Endothelial cell of umbilical vein (primary cell): ENCODE measurements at regions not wholly inside any gene's neighbourhood (a gene's known extent, or its start where the extent isn't known, plus 50 kb on each side); places are given as distances from the start of the nearest gene placed in this dataset.

Source experiments
- BruUV-seq: library from RNA; stranded (reverse); fragments of 400-500 nt; replicated peaks from 2 replicates; lab custom pipeline; 2021; lab: Mats Ljungman, UMichigan
- CTCF ChIA-PET: fragments of 300-600, 350-600 bp; sonication (Branson Sonifier 250); formaldehyde crosslinking; loops from one replicate; lab custom pipeline; 2021; ENCODE audit warnings: antibody characterized with exemption, inconsistent platforms; lab: Charles Lee
- POLR2A ChIA-PET: fragments of 300-600, 350-600 bp; sonication (Branson Sonifier 250); formaldehyde crosslinking; loops from one replicate; lab custom pipeline; 2021; ENCODE audit warnings: antibody characterized with exemption, inconsistent platforms; lab: Charles Lee
- DNase-seq: peaks from one replicate; pipeline ENCODE4 v3.0.0-alpha.2; 2011; ENCODE audit warnings: low read depth, low spot score
- FAIRE-seq: peaks from 2 replicates; lab custom pipeline; 2011; peaks lifted over from hg19 to GRCh38; lab: Jason Lieb, UNC
- H2AFZ ChIP-seq: 2 replicates; pipeline ENCODE4 v1.6.0; 2012; ENCODE audit warnings: low read depth, low read length, control low read depth, inconsistent platforms
- H3K27ac ChIP-seq: 2 replicates; pipeline ENCODE4 v1.5.1; 2011; ENCODE audit warnings: low read depth, mild to moderate bottlenecking, control low read depth, low read length, moderate library complexity; ENCODE audit not compliant: insufficient read depth
- H3K27me3 ChIP-seq, 2 experiments: 2 replicates each; pipeline versions ENCODE4 v1.6.0 to v1.6.1; 2011; ENCODE audit warnings: low read length in 2 of 2, mixed read lengths in 1 of 2; ENCODE audit not compliant: control insufficient read depth in 2 of 2, insufficient read depth in 2 of 2
- H3K36me3 ChIP-seq, 2 experiments: 2 replicates in 1 of 2; 3 replicates in 1 of 2; pipeline ENCODE4 v1.5.1; 2011; ENCODE audit warnings: low read length in 2 of 2, mild to moderate bottlenecking in 1 of 2, moderate library complexity in 1 of 2; ENCODE audit not compliant: control insufficient read depth in 2 of 2, insufficient read depth in 2 of 2; ENCODE audit errors: extremely low read depth in 1 of 2
- H3K4me1 ChIP-seq: 3 replicates; pipeline ENCODE4 v1.5.1; 2011; ENCODE audit warnings: mild to moderate bottlenecking, low read length; ENCODE audit not compliant: control insufficient read depth, insufficient read depth; ENCODE audit errors: extremely low read depth
- H3K4me2 ChIP-seq: 2 replicates; pipeline ENCODE4 v1.6.1; 2011; ENCODE audit warnings: low read length, control low read depth, mixed read lengths; ENCODE audit not compliant: insufficient read depth
- H3K4me3 ChIP-seq, 3 experiments: fragments of 200-600 bp in 1 of 3; sonication (generic), shearing (Covaris generic) in 1 of 3; replicated peaks in 1 of 3; 2 replicates each; pipeline ENCODE4 v1.5.1; 2011 to 2016; ENCODE audit warnings: control low read depth in 3 of 3, low read length in 3 of 3, mild to moderate bottlenecking in 2 of 3, inconsistent platforms in 1 of 3, low read depth in 1 of 3, moderate library complexity in 1 of 3; ENCODE audit not compliant: insufficient read depth in 1 of 3
- H3K79me2 ChIP-seq: 2 replicates; pipeline ENCODE4 v1.6.0; 2012; ENCODE audit warnings: low read length, inconsistent platforms; ENCODE audit not compliant: control insufficient read depth, insufficient read depth
- H3K9ac ChIP-seq: replicated peaks from 2 replicates; pipeline ENCODE3; 2011; ENCODE audit warnings: low read length, control low read depth; ENCODE audit not compliant: insufficient read depth; ENCODE audit errors: extremely low read depth
- H3K9me1 ChIP-seq: replicated peaks from 3 replicates; pipeline ENCODE4 v1.6.0; 2011; ENCODE audit warnings: mild to moderate bottlenecking, low read length; ENCODE audit not compliant: control insufficient read depth, insufficient read depth; ENCODE audit errors: extremely low read depth
- H3K9me3 ChIP-seq: replicated peaks from 2 replicates; pipeline ENCODE4 v1.5.1; 2012; ENCODE audit warnings: low read length, inconsistent platforms; ENCODE audit not compliant: control insufficient read depth, insufficient read depth
- H4K20me1 ChIP-seq: replicated peaks from 2 replicates; pipeline ENCODE3; 2011; ENCODE audit warnings: mild to moderate bottlenecking, low read length; ENCODE audit not compliant: control insufficient read depth, insufficient read depth; ENCODE audit errors: extremely low read depth
- EZH2 ChIP-seq: IDR thresholded peaks from 2 replicates; pipeline ENCODE4 v1.6.1; 2012; ENCODE audit warnings: borderline replicate concordance, low read depth, mild to moderate bottlenecking, moderate library complexity, low read length, inconsistent platforms; ENCODE audit not compliant: severe bottlenecking
- JUN ChIP-seq: IDR thresholded peaks from 2 replicates; pipeline ENCODE4 v1.6.1; 2011; ENCODE audit warnings: borderline replicate concordance, low read depth; ENCODE audit not compliant: insufficient read length, insufficient read depth
- POLR2AphosphoS5 ChIP-seq: IDR thresholded peaks from 2 replicates; pipeline ENCODE4 v1.6.1; 2012; ENCODE audit warnings: low read depth, mild to moderate bottlenecking, control low read depth, low read length, moderate library complexity; ENCODE audit not compliant: insufficient read depth
- dilution Hi-C: fragments of 300-500 bp; cut with MboI; formaldehyde crosslinking; loops from one replicate; pipeline ENCODE4 v1.15.0; 2019; ENCODE audit warnings: low sequenced_read_pairs; ENCODE audit not compliant: extremely low pct_ligation_motif_present
- intact Hi-C: fragments of 100-400 bp; cut with micrococcal nuclease; formaldehyde crosslinking; loops from one replicate; pipeline ENCODE4 v1.10.0; 2022
- TF ChIP-seq, protein P1 (sequence below), 2 donors: IDR thresholded peaks; 1 replicate in 1 of 2; 2 replicates in 1 of 2; pipeline ENCODE4 v1.5.1; 2011; ENCODE audit warnings: low read length in 2 of 2, mild to moderate bottlenecking in 2 of 2, moderate library complexity in 2 of 2, control low read depth in 1 of 2, inconsistent platforms in 1 of 2, low read depth in 1 of 2; ENCODE audit not compliant: insufficient read depth in 1 of 2; ENCODE audit errors: extremely low read depth in 1 of 2

DNA sequence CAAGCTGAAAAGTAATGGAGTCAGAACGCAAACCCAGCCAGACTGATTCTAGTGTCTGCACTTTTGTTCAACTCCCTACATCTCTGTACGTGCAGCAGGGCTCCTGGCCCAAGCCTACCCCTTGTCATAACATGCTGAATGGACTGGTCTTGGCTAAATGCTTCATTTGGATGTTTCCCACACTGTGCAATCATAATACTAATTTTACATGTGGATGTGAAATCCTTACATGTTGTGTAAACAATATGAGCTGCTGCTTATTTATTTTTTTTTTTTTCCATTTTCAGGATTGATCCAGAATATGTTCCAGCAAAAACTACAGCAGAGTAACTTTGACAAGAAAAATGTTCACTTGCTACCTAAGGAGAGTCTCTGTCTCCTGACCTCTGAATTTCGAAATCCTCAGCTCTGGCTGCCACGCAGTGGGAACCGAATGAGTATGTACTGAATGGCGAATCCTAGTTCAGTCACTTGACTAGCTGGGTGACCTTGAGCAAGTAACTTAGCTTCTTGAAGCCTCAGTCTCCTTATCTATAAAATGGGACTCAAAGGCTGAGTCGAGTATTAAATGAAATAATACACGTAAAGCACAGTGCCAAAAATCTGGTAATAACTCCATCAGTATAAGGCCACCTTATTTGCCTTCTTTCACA is 133.4 kb downstream of the EHF start:
- H3K36me3 ChIP-seq, result no peaks in the 10 kb centered on the region
- dilution Hi-C loops, result no loop called here
- H3K79me2 ChIP-seq, result no peaks in the 10 kb centered on the region
- H3K4me1 ChIP-seq, result no peaks in the 10 kb centered on the region
- no TSS peak for BruUV-seq
- CTCF ChIA-PET, result no interaction called here
- intact Hi-C loops, result no loop called here
- no peak overlapping the region for H2AFZ ChIP-seq
- POLR2A ChIA-PET, result no interaction called here
- H3K27me3 ChIP-seq, result peaks cover 0 to 5% of the 10 kb centered on the region in 2 experiments
- H3K9me1 ChIP-seq, result no peaks in the 10 kb centered on the region
- H3K9me3 ChIP-seq, result no peaks in the 10 kb centered on the region
- H3K9ac ChIP-seq, result no peak overlapping the region
- no peak overlapping the region for H3K4me3 ChIP-seq
- no peak for FAIRE-seq
- H4K20me1 ChIP-seq, result no peaks in the 10 kb centered on the region
- no peak overlapping the region for H3K27ac ChIP-seq
- TF ChIP-seq POLR2AphosphoS5, result no peak
- no peak for TF ChIP-seq JUN
- TF ChIP-seq EZH2, result no peak
- TF ChIP-seq, protein P1, sequence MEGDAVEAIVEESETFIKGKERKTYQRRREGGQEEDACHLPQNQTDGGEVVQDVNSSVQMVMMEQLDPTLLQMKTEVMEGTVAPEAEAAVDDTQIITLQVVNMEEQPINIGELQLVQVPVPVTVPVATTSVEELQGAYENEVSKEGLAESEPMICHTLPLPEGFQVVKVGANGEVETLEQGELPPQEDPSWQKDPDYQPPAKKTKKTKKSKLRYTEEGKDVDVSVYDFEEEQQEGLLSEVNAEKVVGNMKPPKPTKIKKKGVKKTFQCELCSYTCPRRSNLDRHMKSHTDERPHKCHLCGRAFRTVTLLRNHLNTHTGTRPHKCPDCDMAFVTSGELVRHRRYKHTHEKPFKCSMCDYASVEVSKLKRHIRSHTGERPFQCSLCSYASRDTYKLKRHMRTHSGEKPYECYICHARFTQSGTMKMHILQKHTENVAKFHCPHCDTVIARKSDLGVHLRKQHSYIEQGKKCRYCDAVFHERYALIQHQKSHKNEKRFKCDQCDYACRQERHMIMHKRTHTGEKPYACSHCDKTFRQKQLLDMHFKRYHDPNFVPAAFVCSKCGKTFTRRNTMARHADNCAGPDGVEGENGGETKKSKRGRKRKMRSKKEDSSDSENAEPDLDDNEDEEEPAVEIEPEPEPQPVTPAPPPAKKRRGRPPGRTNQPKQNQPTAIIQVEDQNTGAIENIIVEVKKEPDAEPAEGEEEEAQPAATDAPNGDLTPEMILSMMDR (IDR thresholded peaks at IDR 0.05; ENCODE audit: extremely low read depth in 1 of 2, insufficient read depth in 1 of 2, low read depth in 1 of 2, low read length in 2 of 2), result no peak
- DNase-seq, result no peak
- H3K4me2 ChIP-seq, result no peak overlapping the region
